ENCODE measurements at regions not wholly inside any gene's neighbourhood (a gene's known extent, or its start where the extent isn't known, plus 50 kb on each side); places are given as distances from the start of the nearest gene placed in this dataset.

DNA sequence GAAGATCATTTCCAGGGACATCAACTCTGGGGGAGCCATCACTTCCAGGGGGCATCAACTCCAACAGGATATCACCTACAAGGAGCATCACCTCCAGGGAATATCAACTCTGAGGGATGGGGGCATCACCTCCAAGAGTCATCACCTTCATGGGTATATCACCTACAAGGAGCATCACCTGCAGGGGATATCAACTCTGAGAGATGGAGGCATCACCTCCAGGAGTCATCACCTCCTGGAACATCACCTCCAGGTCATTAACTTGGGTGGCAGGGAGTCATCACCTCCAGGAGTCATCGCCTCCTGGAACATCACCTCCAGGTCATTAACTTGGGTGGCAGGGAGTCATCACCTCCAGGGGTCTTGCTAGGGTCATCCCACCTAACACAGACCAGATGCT, 167.6 kb downstream of the NDUFA10 start:
- no peak overlapping the region for H3K27ac ChIP-seq
- H3K36me3 ChIP-seq = no peaks in the 10 kb centered on the region
- TF ChIP-seq POLR2A (IDR thresholded peaks at IDR 0.05) = no peak
- TF ChIP-seq, protein P1, sequence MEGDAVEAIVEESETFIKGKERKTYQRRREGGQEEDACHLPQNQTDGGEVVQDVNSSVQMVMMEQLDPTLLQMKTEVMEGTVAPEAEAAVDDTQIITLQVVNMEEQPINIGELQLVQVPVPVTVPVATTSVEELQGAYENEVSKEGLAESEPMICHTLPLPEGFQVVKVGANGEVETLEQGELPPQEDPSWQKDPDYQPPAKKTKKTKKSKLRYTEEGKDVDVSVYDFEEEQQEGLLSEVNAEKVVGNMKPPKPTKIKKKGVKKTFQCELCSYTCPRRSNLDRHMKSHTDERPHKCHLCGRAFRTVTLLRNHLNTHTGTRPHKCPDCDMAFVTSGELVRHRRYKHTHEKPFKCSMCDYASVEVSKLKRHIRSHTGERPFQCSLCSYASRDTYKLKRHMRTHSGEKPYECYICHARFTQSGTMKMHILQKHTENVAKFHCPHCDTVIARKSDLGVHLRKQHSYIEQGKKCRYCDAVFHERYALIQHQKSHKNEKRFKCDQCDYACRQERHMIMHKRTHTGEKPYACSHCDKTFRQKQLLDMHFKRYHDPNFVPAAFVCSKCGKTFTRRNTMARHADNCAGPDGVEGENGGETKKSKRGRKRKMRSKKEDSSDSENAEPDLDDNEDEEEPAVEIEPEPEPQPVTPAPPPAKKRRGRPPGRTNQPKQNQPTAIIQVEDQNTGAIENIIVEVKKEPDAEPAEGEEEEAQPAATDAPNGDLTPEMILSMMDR (IDR thresholded peaks at IDR 0.05) = no peak
- 75 to 94% (median 86%) methylated on average over 1 of the region's 1 CpG for WGBS, 4 donors
- ATAC-seq (no peak), DNase-seq (no peak)
- intact Hi-C loops (cut with DNase I) = no loop called here
- H3K27me3 ChIP-seq = peaks cover 0 to 32% (median 0%) of the 10 kb centered on the region in 9 donors
- no peak overlapping the region for H3K4me3 ChIP-seq
- H3K4me1 ChIP-seq = no peaks in the 10 kb centered on the region
- no peaks in the 10 kb centered on the region for H3K9me3 ChIP-seq

DNA sequence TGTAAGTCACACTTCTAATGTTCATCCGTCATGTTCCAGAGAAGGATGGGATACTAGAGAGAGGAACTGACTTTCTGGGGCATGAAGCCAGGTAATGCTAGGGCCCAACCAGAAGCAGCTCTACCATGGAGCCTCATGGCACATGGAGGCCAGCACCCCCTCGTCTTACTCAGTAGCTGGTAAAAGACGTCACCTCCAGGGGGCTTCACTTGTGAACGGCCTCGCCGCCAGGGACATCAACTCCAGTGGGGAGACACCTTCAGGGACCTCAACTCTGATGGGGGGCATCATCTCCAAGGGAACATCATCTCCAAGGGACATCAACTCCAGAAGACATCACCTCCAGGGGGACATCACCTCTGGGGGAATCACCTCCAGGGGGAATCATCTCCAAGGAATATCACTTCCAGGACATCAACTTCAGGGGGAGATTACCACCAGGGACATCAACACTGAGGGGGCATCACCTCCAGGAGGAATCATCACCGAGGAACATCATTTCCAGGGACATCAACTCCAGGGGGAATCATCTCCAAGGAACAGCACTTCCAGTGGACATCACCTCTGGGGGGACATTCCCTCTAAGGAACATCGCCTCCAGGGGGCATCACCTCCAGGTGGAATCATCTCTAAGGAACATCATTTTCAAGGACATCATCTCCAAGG, 168.4 kb downstream of the NDUFA10 start:
- intact Hi-C loops (cut with DNase I) = no loop called here
- ATAC-seq (no peak), DNase-seq (no peak)
- Histone ChIP-seq H3K36me3 (no peaks in the 10 kb centered on the region), H3K27ac (no peak overlapping the region), H3K9me3 (no peaks in the 10 kb centered on the region), H3K27me3 (peaks cover 0 to 32% (median 0%) of the 10 kb centered on the region in 9 donors), H3K4me1 (no peaks in the 10 kb centered on the region), H3K4me3 (no peak overlapping the region)
- whole genome bisulfite sequencing, 4 donors = 87 to 97% (median 92%) methylated on average over 7 to 8 of the region's 8 CpGs
- TF ChIP-seq, protein P1 (IDR thresholded peaks at IDR 0.05) = no peak
- no peak for TF ChIP-seq POLR2A (IDR thresholded peaks at IDR 0.05)

DNA sequence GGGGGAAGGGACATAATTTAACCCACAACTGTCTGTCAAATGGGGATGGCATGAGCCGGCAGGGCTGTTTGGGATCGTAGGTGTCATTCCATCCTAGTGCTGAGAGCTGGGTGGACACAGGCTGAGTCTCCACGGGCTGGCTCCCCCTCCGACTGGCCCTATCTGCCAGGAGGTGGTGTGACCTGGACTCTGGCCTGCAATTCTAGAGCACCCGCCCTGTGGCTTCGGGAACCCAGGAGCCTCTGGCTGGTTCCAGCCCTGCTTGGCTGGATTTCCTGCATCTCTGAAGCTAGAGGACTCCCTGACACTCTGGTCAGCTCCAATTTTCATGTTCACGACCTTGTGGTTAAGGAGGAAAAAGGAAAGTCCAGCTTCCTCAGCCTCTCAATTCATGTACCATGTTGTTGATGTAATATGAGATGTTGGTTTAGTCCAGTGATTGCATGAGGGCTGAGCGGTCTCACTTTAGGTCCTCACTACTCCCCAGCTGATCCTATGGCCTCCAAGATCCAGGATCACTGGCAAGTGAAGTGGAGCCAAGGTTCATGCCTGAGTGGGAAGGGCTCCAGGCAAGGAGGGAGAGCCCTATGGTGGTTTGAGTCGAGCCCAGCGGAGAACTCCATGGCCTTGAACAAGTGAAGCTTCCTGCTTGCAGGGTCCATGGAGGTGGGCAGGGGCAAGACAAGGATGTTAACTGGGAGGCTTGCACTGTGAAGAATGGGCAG, 169.1 kb downstream of the NDUFA10 start:
- Histone ChIP-seq H3K4me3 (no peak overlapping the region), H3K27ac (no peak overlapping the region), H3K9me3 (peaks cover 0 to 6% (median 2%) of the 10 kb centered on the region in 12 donors), H3K36me3 (no peaks in the 10 kb centered on the region), H3K4me1 (no peaks in the 10 kb centered on the region), H3K27me3 (peaks cover 0 to 32% (median 0%) of the 10 kb centered on the region in 9 donors)
- WGBS, 4 donors = 69 to 88% (median 84%) methylated on average over 10 of the region's 10 CpGs
- DNase-seq = no peak
- ATAC-seq = no peak
- intact Hi-C loops (cut with DNase I) = no loop called here
- TF ChIP-seq, protein P1 (IDR thresholded peaks at IDR 0.05) = no peak
- TF ChIP-seq POLR2A (IDR thresholded peaks at IDR 0.05) = no peak

DNA sequence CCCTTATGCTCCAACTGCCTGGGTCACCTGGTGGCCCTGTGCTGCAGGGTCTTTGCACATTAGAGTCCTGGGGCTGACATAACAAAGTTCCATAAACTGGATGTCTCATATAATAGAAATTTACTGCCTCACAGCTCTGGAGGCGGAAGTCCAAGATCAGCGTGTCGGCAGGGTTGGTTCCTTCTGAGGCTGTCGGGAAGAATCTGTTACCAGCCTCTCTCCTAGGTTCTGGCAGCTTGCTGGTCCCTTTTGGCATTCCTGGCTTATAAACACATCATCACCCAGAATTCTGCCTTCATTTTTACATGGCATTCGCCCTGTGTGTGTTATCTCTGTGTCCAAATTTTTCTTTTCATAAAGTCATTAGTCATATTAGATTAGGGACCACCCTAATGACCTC, 170.5 kb downstream of the NDUFA10 start:
- Histone ChIP-seq H3K36me3 (no peaks in the 10 kb centered on the region), H3K27me3 (peaks cover 0 to 32% (median 0%) of the 10 kb centered on the region in 9 donors), H3K4me1 (no peaks in the 10 kb centered on the region), H3K9me3 (peaks cover 0 to 18% (median 13%) of the 10 kb centered on the region in 12 donors), H3K27ac (no peak overlapping the region), H3K4me3 (no peak overlapping the region)
- no peak for TF ChIP-seq POLR2A (IDR thresholded peaks at IDR 0.05)
- TF ChIP-seq, protein P1 (IDR thresholded peaks at IDR 0.05) = no peak
- WGBS, 4 donors = 87 to 94% (median 93%) methylated on average over 5 of the region's 5 CpGs
- ATAC-seq (no peak), DNase-seq (peak in 1 of 5 donors; percentile 14)
- intact Hi-C loops (cut with DNase I) = no loop called here
